SK-N-SH treated with all-trans-retinoic acid at 6 μM for 48 hours (cell line): ENCODE measurements at regions not wholly inside any gene's neighbourhood (a gene's known extent, or its start where the extent isn't known, plus 50 kb on each side); places are given as distances from the start of the nearest gene placed in this dataset.
"Not testable (repeated sequence)": the region's sequence is repeated elsewhere in the genome, so short reads cannot be mapped to it uniquely, and the experiment has no call there.

Source experiments
- ATAC-seq: fragments of 200-7000 bp; cut with Tn5 transposase; 3 replicates; pipeline ENCODE4 v1.9.1; 2020; ENCODE audit warnings: mild to moderate bottlenecking, moderate library complexity
- ARNTL ChIP-seq: fragments of 450-650 bp; formaldehyde crosslinking; IDR thresholded peaks from 2 replicates; pipeline ENCODE4 v1.5.0; 2020; ENCODE audit warnings: low read depth, mild to moderate bottlenecking, moderate library complexity, borderline replicate concordance
- CREB5 ChIP-seq: fragments of 250-450 bp; sonication (Bioruptor Pico); IDR thresholded peaks from 2 replicates; pipeline ENCODE4 v1.5.1; 2020; ENCODE audit warnings: low read depth, mild to moderate bottlenecking, moderate library complexity
- CSRNP3 ChIP-seq: fragments of 250-450 bp; sonication (Bioruptor Pico); IDR thresholded peaks from 2 replicates; pipeline ENCODE4 v1.5.1; 2021; ENCODE audit warnings: mild to moderate bottlenecking, moderate library complexity
- ESRRG ChIP-seq: fragments of 250-450 bp; sonication (Bioruptor Pico); IDR thresholded peaks from 2 replicates; pipeline ENCODE4 v1.6.1; 2021; ENCODE audit warnings: mild to moderate bottlenecking
- GLIS3 ChIP-seq: fragments of 250-450 bp; sonication (Bioruptor Pico); IDR thresholded peaks from 2 replicates; pipeline ENCODE4 v1.5.0; 2020; ENCODE audit warnings: mild to moderate bottlenecking, moderate library complexity
- ISL1 ChIP-seq: fragments of 250-450 bp; sonication (Bioruptor Pico); IDR thresholded peaks from 2 replicates; pipeline ENCODE4 v2.1.2; 2022; ENCODE audit warnings: mild to moderate bottlenecking, moderate library complexity
- OSR1 ChIP-seq: fragments of 250-450 bp; sonication (Bioruptor Pico); IDR thresholded peaks from 2 replicates; pipeline ENCODE4 v1.8.0; 2022; ENCODE audit warnings: moderate library complexity, mild to moderate bottlenecking, inconsistent platforms
- PATZ1 ChIP-seq: fragments of 250-450 bp; sonication (Bioruptor Pico); IDR thresholded peaks from 2 replicates; pipeline ENCODE4 v1.8.0; 2020; ENCODE audit warnings: mild to moderate bottlenecking, moderate library complexity, borderline replicate concordance
- POU6F1 ChIP-seq: fragments of 250-450 bp; sonication (Bioruptor Pico); IDR thresholded peaks from 2 replicates; pipeline ENCODE4 v1.8.0; 2021; ENCODE audit warnings: low read depth, mild to moderate bottlenecking, moderate library complexity, borderline replicate concordance
- PPARA ChIP-seq: fragments of 250-450 bp; sonication (Bioruptor Pico); IDR thresholded peaks from 2 replicates; pipeline ENCODE4 v1.5.0; 2020; ENCODE audit warnings: mild to moderate bottlenecking, borderline replicate concordance
- SNAI2 ChIP-seq: fragments of 250-450 bp; sonication (Bioruptor Pico); IDR thresholded peaks from 2 replicates; pipeline ENCODE4 v1.5.0; 2020; ENCODE audit warnings: mild to moderate bottlenecking, moderate library complexity
- TCF4 ChIP-seq: fragments of 250-450 bp; sonication (Bioruptor Pico); IDR thresholded peaks from 2 replicates; pipeline ENCODE4 v1.8.0; 2021; ENCODE audit warnings: mild to moderate bottlenecking, moderate library complexity, borderline replicate concordance
- TSHZ2 ChIP-seq: fragments of 250-450 bp; sonication (Bioruptor Pico); IDR thresholded peaks from 2 replicates; pipeline ENCODE4 v1.5.0; 2020; ENCODE audit warnings: mild to moderate bottlenecking, moderate library complexity
- ZC3H10 ChIP-seq: fragments of 250-450 bp; sonication (Bioruptor Pico); IDR thresholded peaks from 2 replicates; pipeline ENCODE4 v1.5.1; 2021; ENCODE audit warnings: mild to moderate bottlenecking, moderate library complexity
- ZFP3 ChIP-seq: fragments of 250-450 bp; sonication (Bioruptor Pico); IDR thresholded peaks from 2 replicates; pipeline ENCODE4 v1.5.0; 2020; ENCODE audit warnings: mild to moderate bottlenecking, moderate library complexity
- ZNF565 ChIP-seq: fragments of 450-650 bp; formaldehyde crosslinking; conservative IDR thresholded peaks from 2 replicates; pipeline ENCODE4 v1.5.0; 2020; ENCODE audit warnings: low read depth, mild to moderate bottlenecking, moderate library complexity
- ZNF70 ChIP-seq: fragments of 450-650 bp; formaldehyde crosslinking; IDR thresholded peaks from 2 replicates; pipeline ENCODE4 v1.5.0; 2020; ENCODE audit warnings: mild to moderate bottlenecking, moderate library complexity
- ZNF8 ChIP-seq: fragments of 450-650 bp; formaldehyde crosslinking; IDR thresholded peaks from 2 replicates; pipeline ENCODE4 v1.5.0; 2020; ENCODE audit warnings: mild to moderate bottlenecking, moderate library complexity

- TF ChIP-seq ZNF565 (CRISPR knock-in tag): no peak
- TF ChIP-seq ESRRG (CRISPR knock-in tag): no peak
- no peak for TF ChIP-seq ZNF8
- TF ChIP-seq CREB5 (CRISPR knock-in tag): no peak
- TF ChIP-seq POU6F1 (CRISPR knock-in tag): no peak
- no peak for TF ChIP-seq PPARA
- TF ChIP-seq PATZ1 (CRISPR knock-in tag): no peak
- no peak for ATAC-seq
These were observed 147.6 kb upstream of the BARHL2 start for GRCh38 chr1:90864681-90865080.

- no peak for ATAC-seq
- TF ChIP-seq ZNF70 (CRISPR knock-in tag): no peak
- TF ChIP-seq TCF4: no peak
- no peak for TF ChIP-seq CSRNP3 (CRISPR knock-in tag)
- no peak for TF ChIP-seq ESRRG (CRISPR knock-in tag)
- TF ChIP-seq GLIS3: no peak
- TF ChIP-seq TSHZ2 (CRISPR knock-in tag): no peak
- TF ChIP-seq ZNF8: no peak
- TF ChIP-seq PATZ1 (CRISPR knock-in tag): no peak
- TF ChIP-seq SNAI2 (CRISPR knock-in tag): no peak
- TF ChIP-seq ZFP3 (CRISPR knock-in tag): no peak
- TF ChIP-seq ISL1 (CRISPR knock-in tag): no peak
- TF ChIP-seq OSR1 (CRISPR knock-in tag): no peak
- no peak for TF ChIP-seq ZNF565 (CRISPR knock-in tag)
- no peak for TF ChIP-seq PPARA
- TF ChIP-seq ZC3H10 (CRISPR knock-in tag): no peak
- no peak for TF ChIP-seq ARNTL (CRISPR knock-in tag)
These were observed 145.7 kb upstream of the BARHL2 start for GRCh38 chr1:90862782-90863181.

GRCh38 chr1:90861421-90861820 lies 144.3 kb upstream of the BARHL2 start:
- ATAC-seq: not testable (repeated sequence)
